A549 (cell line): ENCODE measurements at regions not wholly inside any gene's neighbourhood (a gene's known extent, or its start where the extent isn't known, plus 50 kb on each side); places are given as distances from the start of the nearest gene placed in this dataset.

Experiments used
- ATAC-seq, 2 experiments: fragments of 200-7000 bp in 1 of 2; fragments of >200 bp in 1 of 2; cut with Nextera tagmentation in 1 of 2; cut with Tn5 transposase in 1 of 2; 3 replicates each; pipeline versions ENCODE4 v1.8.0 to v1.9.1; 2018 to 2020; ENCODE audit warnings: mild to moderate bottlenecking in 1 of 2, moderate library complexity in 1 of 2
- CTCF ChIA-PET: fragments of 300-600 bp; sonication (Branson Sonifier 250); formaldehyde crosslinking; extraction: SDS; loops from one replicate; lab custom pipeline; 2021; ENCODE audit warnings: antibody characterized with exemption, inconsistent platforms; lab: Yijun Ruan, JAX
- POLR2A ChIA-PET: fragments of 350-600 bp; formaldehyde crosslinking; extraction: SDS; loops from one replicate; lab custom pipeline; 2021; ENCODE audit warnings: antibody characterized with exemption, inconsistent platforms; lab: Yijun Ruan, JAX
- DNase-seq, 2 experiments: peaks; one replicate each; pipeline versions ENCODE4 v3.0.0 to v3.0.0-alpha.2; 2011 to 2016; ENCODE audit warnings: low read depth in 1 of 2, low spot score in 1 of 2
- FAIRE-seq: peaks from 2 replicates; lab custom pipeline; 2011; peaks lifted over from hg19 to GRCh38; lab: Jason Lieb, UNC
- H3K27ac ChIP-seq, 2 experiments: fragments of >200 bp; sonication (Bioruptor Twin); formaldehyde crosslinking; 3 replicates each; pipeline ENCODE4 v1.5.1; 2016 to 2017
- H3K4me1 ChIP-seq: fragments of >200 bp; sonication (Bioruptor Twin); formaldehyde crosslinking; 3 replicates; pipeline ENCODE4 v1.6.1; 2016
- H3K4me2 ChIP-seq: fragments of >200 bp; sonication (Bioruptor Twin); formaldehyde crosslinking; 3 replicates; pipeline ENCODE4 v1.6.1; 2016
- H3K4me3 ChIP-seq: fragments of >200 bp; sonication (Bioruptor Twin); formaldehyde crosslinking; 3 replicates; pipeline ENCODE4 v1.5.1; 2016
- H3K9me3 ChIP-seq: fragments of >200 bp; sonication (Bioruptor Twin); formaldehyde crosslinking; 3 replicates; pipeline ENCODE4 v1.6.1; 2016
- CBX2 ChIP-seq: fragments of 200-600 bp; sonication (generic); IDR thresholded peaks from 2 replicates; pipeline ENCODE4 v1.6.1; 2016; ENCODE audit warnings: low read depth, mild to moderate bottlenecking, borderline replicate concordance
- EHMT2 ChIP-seq: fragments of 200-600 bp; sonication (generic); IDR thresholded peaks from 2 replicates; pipeline ENCODE4 v1.6.1; 2016; ENCODE audit warnings: antibody characterized with exemption, low read depth, mild to moderate bottlenecking, moderate library complexity
- ELK1 ChIP-seq: fragments of 150-350 bp; IDR thresholded peaks from 2 replicates; pipeline ENCODE4 v1.6.1; 2014; ENCODE audit warnings: low read depth, mild to moderate bottlenecking, low read length
- FOSL2 ChIP-seq, 2 experiments: fragments of 450-650 bp in 1 of 2; fragments of >200 bp in 1 of 2; sonication (Bioruptor Twin) in 1 of 2; formaldehyde crosslinking; IDR thresholded peaks; 2 replicates each; pipeline versions ENCODE4 v1.5.0 to v1.6.1; 2016 to 2020; ENCODE audit warnings: mild to moderate bottlenecking in 1 of 2, moderate library complexity in 1 of 2
- FOXS1 ChIP-seq: fragments of 250-450 bp; sonication (Bioruptor Pico); IDR thresholded peaks from 2 replicates; pipeline ENCODE4 v1.5.0; 2020; ENCODE audit warnings: mild to moderate bottlenecking, moderate library complexity
- GATA3 ChIP-seq: IDR thresholded peaks from 2 replicates; pipeline ENCODE4 v1.6.1; 2012; ENCODE audit warnings: borderline replicate concordance
- HMGXB4 ChIP-seq: fragments of 250-450 bp; sonication (Bioruptor Pico); IDR thresholded peaks from 2 replicates; pipeline ENCODE4 v1.5.0; 2021; ENCODE audit warnings: mild to moderate bottlenecking, moderate library complexity, borderline replicate concordance
- JUN ChIP-seq, 2 experiments: fragments of >200 bp; sonication (Bioruptor Twin); formaldehyde crosslinking; IDR thresholded peaks; 2 replicates in 1 of 2; 3 replicates in 1 of 2; pipeline ENCODE4 v1.6.1; 2016 to 2017
- KDM1A ChIP-seq: fragments of 200-600 bp; sonication (generic); IDR thresholded peaks from 2 replicates; pipeline ENCODE4 v1.6.1; 2016; ENCODE audit warnings: low read depth, mild to moderate bottlenecking
- MAFK ChIP-seq: fragments of 450-650 bp; IDR thresholded peaks from 2 replicates; pipeline ENCODE4 v1.6.1; 2014; ENCODE audit not compliant: partially characterized antibody
- MAZ ChIP-seq: fragments of 150-350 bp; IDR thresholded peaks from 2 replicates; pipeline ENCODE4 v1.6.1; 2014; ENCODE audit warnings: antibody characterized with exemption, low read depth, low read length, borderline replicate concordance
- NPAS2 ChIP-seq: fragments of 250-450 bp; sonication (Bioruptor Pico); IDR thresholded peaks from 2 replicates; pipeline ENCODE4 v1.8.0; 2022; ENCODE audit warnings: mild to moderate bottlenecking, moderate library complexity, borderline replicate concordance
- NR3C1 ChIP-seq: fragments of >200 bp; sonication (Bioruptor Twin); formaldehyde crosslinking; IDR thresholded peaks from 3 replicates; pipeline ENCODE4 v1.6.1; 2017
- RARB ChIP-seq: fragments of 250-450 bp; sonication (Bioruptor Pico); IDR thresholded peaks from 2 replicates; pipeline ENCODE4 v1.8.0; 2021; ENCODE audit warnings: mild to moderate bottlenecking, moderate library complexity
- RCOR1 ChIP-seq: fragments of 150-350 bp; IDR thresholded peaks from 2 replicates; pipeline ENCODE4 v1.6.1; 2014; ENCODE audit warnings: antibody characterized with exemption, low read length, low read depth
- RFX5 ChIP-seq: fragments of 450-650 bp; IDR thresholded peaks from 2 replicates; pipeline ENCODE4 v1.7.1; 2014; ENCODE audit warnings: antibody characterized with exemption, mild to moderate bottlenecking, moderate library complexity
- SMC3 ChIP-seq: fragments of >200 bp; sonication (Bioruptor Twin); formaldehyde crosslinking; IDR thresholded peaks from 3 replicates; pipeline ENCODE4 v1.6.1; 2018; ENCODE audit warnings: inconsistent platforms
- SREBF2 ChIP-seq: fragments of 450-650 bp; IDR thresholded peaks from 2 replicates; pipeline ENCODE4 v1.6.1; 2014; ENCODE audit warnings: mild to moderate bottlenecking, moderate library complexity
- TFCP2L1 ChIP-seq: fragments of 250-450 bp; sonication (Bioruptor Pico); IDR thresholded peaks from 2 replicates; pipeline ENCODE4 v1.5.0; 2021; ENCODE audit warnings: mild to moderate bottlenecking
- TP53 ChIP-seq: fragments of 250-450 bp; sonication (Bioruptor Pico); IDR thresholded peaks from 2 replicates; pipeline ENCODE4 v1.5.0; 2021; ENCODE audit warnings: mild to moderate bottlenecking, moderate library complexity
- ZC3H11A ChIP-seq: fragments of 450-650 bp; IDR thresholded peaks from 2 replicates; pipeline ENCODE4 v1.6.1; 2014; ENCODE audit warnings: antibody characterized with exemption, mild to moderate bottlenecking
- ZFP36 ChIP-seq: fragments of 450-650 bp; IDR thresholded peaks from 2 replicates; pipeline ENCODE4 v1.6.1; 2014; ENCODE audit warnings: borderline replicate concordance; ENCODE audit not compliant: partially characterized antibody
- WGBS: methylation state at CpG from one replicate; pipeline ENCODE4 v1.1.6; 2017; ENCODE audit errors: missing lambda C conversion rate; 5-methylcytosine and 5-hydroxymethylcytosine counted together

- no peak overlapping the region for H3K27ac ChIP-seq
- CTCF ChIA-PET: no interaction called here
- no peaks in the 10 kb centered on the region for H3K4me1 ChIP-seq
- FAIRE-seq (no peak), ATAC-seq (no peak), DNase-seq (no peak)
- WGBS: 5% methylated on average over 6 of the region's 6 CpGs
- no peak overlapping the region for H3K4me2 ChIP-seq
- POLR2A ChIA-PET: no interaction called here
- no peaks in the 10 kb centered on the region for H3K9me3 ChIP-seq
- H3K4me3 ChIP-seq: no peak overlapping the region
- TF ChIP-seq CBX2 (no peak), KDM1A (no peak), TP53 (no peak), RCOR1 (no peak), ZC3H11A (no peak), EHMT2 (no peak), NR3C1 (no peak), TFCP2L1 (CRISPR knock-in tag) (no peak), SREBF2 (no peak), HMGXB4 (CRISPR knock-in tag) (no peak), MAFK (no peak), RARB (no peak)
These were observed 229.2 kb downstream of the MFSD1 start for GRCh38 chr3:159030886-159031679.

GRCh38 chr3:159032311-159032710 lies 230.5 kb downstream of the MFSD1 start:
- POLR2A ChIA-PET: no interaction called here
- H3K4me2 ChIP-seq: no peak overlapping the region
- no peak for DNase-seq
- no peak overlapping the region for H3K27ac ChIP-seq
- no peak overlapping the region for H3K4me3 ChIP-seq
- no peaks in the 10 kb centered on the region for H3K4me1 ChIP-seq
- WGBS: 87% methylated on average over 1 of the region's 1 CpG
- no peak for FAIRE-seq
- ATAC-seq: no peak
- CTCF ChIA-PET: no interaction called here
- H3K9me3 ChIP-seq: no peaks in the 10 kb centered on the region
- TF ChIP-seq EHMT2 (no peak), MAZ (no peak), ELK1 (no peak), FOSL2 (IDR thresholded peaks at IDR 0.05) (no peak), FOSL2 (CRISPR knock-in tag; IDR thresholded peaks at IDR 0.05) (no peak), SMC3 (no peak), GATA3 (no peak), MAFK (no peak), JUN (IDR thresholded peaks at IDR 0.05) (no peak), RFX5 (no peak)

GRCh38 chr3:159038405-159038804 lies 236.6 kb downstream of the MFSD1 start:
- CTCF ChIA-PET: interaction anchor here (0.7 kb wide), 1 partner anchor 9 kb away, joined by 3 read pairs; no protein-coding TSS in a partner anchor
- TF ChIP-seq NPAS2 (CRISPR knock-in tag) (no peak), ZFP36 (no peak), SMC3 (no peak), FOXS1 (CRISPR knock-in tag) (no peak)
- TF ChIP-seq, all 56 proteins: peak for 0
- Histone ChIP-seq H3K4me2 (no peak overlapping the region), H3K27ac (no peak overlapping the region), H3K4me3 (no peak overlapping the region), H3K4me1 (no peaks in the 10 kb centered on the region), H3K9me3 (no peaks in the 10 kb centered on the region)
- WGBS: 0% methylated on average over 2 of the region's 2 CpGs
- POLR2A ChIA-PET: no interaction called here
- ATAC-seq (no peak), DNase-seq (no peak), FAIRE-seq (no peak)
